Erythroblast (primary cell): ENCODE measurements at regions not wholly inside any gene's neighbourhood (a gene's known extent, or its start where the extent isn't known, plus 50 kb on each side); places are given as distances from the start of the nearest gene placed in this dataset.

ENCODE experiments used
- DNase-seq, 2 experiments: peaks; one replicate each; lab custom pipeline; 2025; lab: John Stamatoyannopoulos, UW
- GATA1 ChIP-seq: IDR thresholded peaks from 2 replicates; pipeline ENCODE4 v1.6.1; 2011; ENCODE audit warnings: low read depth, mild to moderate bottlenecking, control low read depth, low read length, moderate library complexity
- POLR2A ChIP-seq: IDR thresholded peaks from 2 replicates; pipeline ENCODE4 v1.6.1; 2011; ENCODE audit warnings: mild to moderate bottlenecking, low read length

GRCh38 chr2:52571380-52572347 lies 1195.9 kb upstream of the CHAC2 start:
- TF ChIP-seq POLR2A (no peak), GATA1 (no peak)
- no peak for DNase-seq

GRCh38 chr2:52570716-52571115 lies 1196.9 kb upstream of the CHAC2 start:
- no peak for DNase-seq
- TF ChIP-seq GATA1 (no peak), POLR2A (no peak)

DNA sequence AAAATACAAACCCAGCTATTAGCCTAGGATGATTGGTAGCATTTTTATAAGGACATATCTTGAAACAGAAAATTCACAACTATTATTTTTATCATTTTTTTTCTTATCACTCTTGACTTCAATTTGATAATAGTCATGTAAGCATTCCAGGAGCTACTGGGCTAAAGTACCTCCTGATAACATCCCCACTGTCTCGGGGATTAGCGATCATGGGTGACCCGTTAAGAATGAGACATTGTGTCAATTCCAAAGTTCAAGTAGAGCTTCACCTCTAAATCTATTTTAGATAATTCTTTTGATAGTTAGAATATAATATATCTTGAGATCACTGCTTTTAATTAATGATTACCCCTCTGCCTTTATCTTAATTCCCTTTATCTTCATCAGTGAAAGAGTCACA lies 1204.5 kb upstream of the CHAC2 start:
- no peak for TF ChIP-seq GATA1
- TF ChIP-seq POLR2A = no peak
- DNase-seq = no peak

- TF ChIP-seq GATA1 = no peak
- TF ChIP-seq POLR2A = no peak
- no peak for DNase-seq
These were observed 1209.3 kb upstream of the CHAC2 start for GRCh38 chr2:52558265-52558664.

DNA sequence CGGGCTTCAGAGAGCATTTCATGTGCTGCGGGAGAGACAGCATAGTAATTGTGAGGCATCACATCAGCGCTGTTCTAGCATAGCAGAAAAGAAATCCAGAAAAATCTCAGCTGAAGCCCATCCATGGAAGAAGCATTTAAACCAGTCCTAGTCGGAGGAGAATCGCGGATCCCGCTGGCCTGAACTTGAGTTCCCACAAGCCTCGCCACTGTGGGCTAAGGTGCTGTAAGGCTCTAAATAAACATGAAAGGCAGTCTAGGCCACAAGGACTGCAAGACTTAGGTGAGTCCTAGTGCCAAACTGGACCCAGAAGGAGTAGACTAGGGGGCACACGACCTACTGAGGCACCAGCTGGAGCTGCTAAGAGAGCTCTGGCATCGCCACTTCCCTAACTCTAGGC lies 1225.3 kb upstream of the CHAC2 start:
- TF ChIP-seq GATA1 (no peak), POLR2A (no peak)
- DNase-seq = no peak

DNA sequence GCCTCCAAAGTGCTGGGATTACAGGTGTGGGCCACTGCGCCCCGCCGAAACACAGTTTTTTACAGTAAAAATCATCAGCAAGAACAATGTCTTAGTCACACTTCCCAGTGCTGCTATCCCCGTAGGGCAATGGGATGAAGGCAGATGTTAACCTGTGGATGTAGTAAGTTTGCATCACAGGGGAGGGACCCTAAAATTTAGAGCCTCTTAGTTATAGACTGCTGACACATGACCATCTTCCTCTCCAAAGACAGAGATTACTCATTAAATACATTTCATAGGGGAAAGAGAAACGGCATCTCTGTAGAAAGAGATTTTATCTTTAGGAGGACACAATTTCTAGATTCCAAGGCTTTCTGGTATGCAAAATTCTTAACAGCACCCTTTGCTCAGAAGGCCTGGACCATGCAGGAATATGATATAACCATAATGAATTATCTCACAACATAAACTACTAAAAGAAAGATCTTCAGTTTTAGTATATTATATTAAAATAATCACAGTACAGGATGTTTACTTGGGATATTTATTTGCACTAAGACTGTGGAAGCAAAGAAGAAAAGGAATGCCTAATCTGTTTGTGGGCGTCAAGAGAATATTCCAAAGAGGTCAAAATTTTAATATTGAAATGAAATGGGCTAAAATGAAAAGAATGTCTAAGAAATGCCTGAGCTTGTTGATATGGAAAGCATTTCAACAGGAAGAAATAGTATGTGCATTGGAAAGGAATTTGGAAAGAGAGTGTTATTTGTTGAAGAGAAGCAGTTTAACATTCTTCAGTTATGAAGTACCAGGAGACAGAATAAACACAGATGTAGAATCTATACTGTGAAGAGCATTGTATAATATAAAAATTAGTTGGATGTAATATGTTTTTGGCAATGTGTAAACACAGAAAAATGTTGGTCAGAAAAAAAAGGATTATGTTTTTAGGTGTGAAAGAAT lies 1228.3 kb upstream of the CHAC2 start:
- DNase-seq = no peak
- TF ChIP-seq GATA1 (no peak), POLR2A (no peak)

- no peak for DNase-seq
- TF ChIP-seq GATA1 = no peak
- no peak for TF ChIP-seq POLR2A
These were observed 1230.0 kb upstream of the CHAC2 start for GRCh38 chr2:52537588-52537987.

DNA sequence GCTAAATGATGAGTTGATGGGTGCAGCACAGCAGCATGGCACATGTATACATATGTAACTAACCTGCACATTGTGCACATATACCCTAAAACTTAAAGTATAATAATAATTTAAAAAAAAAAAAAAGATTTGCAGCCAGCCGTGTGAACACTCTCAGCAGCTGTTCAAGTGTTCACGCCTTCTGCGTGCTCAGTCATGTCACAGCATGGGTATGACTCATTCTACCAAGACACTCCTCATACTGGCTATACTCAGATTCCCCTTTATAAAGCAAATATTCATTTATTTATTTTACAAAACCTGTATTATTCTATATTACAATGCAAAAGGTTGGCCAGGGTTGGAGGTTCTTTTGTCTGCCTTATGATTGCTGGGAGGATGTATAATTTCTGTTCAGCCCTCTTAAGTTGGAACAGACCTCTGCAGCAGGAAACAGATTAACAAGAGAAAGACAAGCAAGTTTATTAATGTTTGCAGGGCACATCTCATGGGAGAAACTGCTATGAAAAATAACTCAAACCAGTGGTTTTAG lies 1230.6 kb upstream of the CHAC2 start:
- no peak for DNase-seq
- TF ChIP-seq GATA1 (no peak), POLR2A (no peak)

DNA sequence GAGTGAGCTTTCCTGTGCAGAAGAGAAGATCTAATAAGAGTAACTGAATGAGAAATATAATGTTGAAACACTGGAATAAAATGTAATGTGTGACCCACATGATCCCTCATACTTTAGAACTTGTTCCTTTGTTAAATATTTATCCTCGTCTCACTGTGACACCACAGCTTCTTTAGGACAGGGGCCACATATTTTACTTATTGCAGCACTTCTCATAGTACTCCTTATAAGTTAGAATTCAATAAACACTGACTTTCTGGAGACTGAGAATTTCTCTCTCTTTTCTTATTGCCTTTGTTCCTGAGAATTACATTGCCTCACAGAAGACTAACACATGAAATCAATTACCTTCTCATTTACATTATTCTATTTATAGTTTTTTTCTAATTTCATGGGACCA lies 1234.6 kb upstream of the CHAC2 start:
- TF ChIP-seq POLR2A (no peak), GATA1 (no peak)
- no peak for DNase-seq

DNA sequence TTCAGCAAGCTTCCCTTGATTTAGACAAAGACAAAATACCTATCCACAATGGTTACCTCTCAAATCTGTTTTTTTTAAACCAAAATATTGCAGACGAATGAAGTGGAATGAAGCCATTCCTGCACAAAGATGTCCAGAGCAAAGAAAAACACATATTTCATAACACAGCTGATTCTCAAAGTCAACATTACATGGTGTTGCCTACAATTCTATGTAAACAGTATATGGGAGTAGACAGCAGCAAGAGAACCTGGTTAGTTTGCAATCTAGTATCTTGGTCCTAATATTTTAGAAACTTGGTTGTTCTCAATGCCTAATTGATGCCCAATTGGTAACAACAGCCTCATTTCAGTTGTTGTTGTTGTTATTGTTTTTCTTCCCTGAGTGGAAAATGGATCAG lies 1240.9 kb upstream of the CHAC2 start:
- DNase-seq = no peak
- TF ChIP-seq GATA1 (no peak), POLR2A (no peak)

GRCh38 chr2:52520644-52521043 lies 1247.0 kb upstream of the CHAC2 start:
- no peak for TF ChIP-seq POLR2A
- TF ChIP-seq GATA1 = no peak
- DNase-seq = no peak

DNA sequence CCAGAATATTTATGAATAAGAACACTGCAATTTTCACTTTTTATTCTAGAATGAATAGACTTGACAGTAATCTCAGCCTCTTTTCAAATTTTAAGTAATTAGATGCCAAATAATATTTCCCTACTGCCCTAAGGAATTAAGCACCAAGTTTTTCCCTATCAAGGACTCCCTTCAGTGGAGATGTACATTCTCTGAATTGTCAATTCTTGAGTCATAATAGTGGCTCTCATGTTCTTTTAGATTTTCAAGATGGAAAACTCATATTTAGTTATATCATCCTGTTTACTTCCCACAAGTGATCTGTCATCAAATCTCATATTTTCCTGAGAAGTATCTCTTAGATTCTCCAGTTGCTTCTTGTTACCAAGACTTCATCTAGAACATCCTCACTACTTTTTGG lies 1248.9 kb upstream of the CHAC2 start:
- TF ChIP-seq POLR2A (no peak), GATA1 (no peak)
- DNase-seq = no peak

DNA sequence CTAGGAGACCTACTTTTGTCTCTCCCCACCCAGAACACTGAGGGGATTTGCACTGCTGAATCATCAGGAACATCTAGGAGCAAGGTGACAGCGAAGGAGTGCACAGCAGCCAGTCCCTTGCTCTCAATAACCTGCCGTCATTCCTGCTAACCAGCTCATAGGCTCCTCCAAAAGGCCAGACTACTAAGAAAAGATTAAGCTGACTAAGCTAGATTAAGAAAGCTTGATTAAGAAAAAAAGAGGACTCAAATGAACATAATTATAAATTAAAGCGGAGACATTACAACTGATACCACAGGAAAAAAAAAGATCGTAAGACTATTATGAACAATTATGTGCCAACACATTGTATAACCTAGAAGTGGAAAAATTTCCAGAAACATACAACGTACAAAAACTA lies 1254.8 kb upstream of the CHAC2 start:
- TF ChIP-seq POLR2A = no peak
- no peak for TF ChIP-seq GATA1
- no peak for DNase-seq
